Esophagus squamous epithelium (tissue), 4 donors: ENCODE measurements at regions not wholly inside any gene's neighbourhood (a gene's known extent, or its start where the extent isn't known, plus 50 kb on each side); places are given as distances from the start of the nearest gene placed in this dataset.

Experiments
- POLR2A ChIP-seq, 4 donors: fragments of 450-650 bp; IDR thresholded peaks; one replicate each; pipeline ENCODE4 v1.6.1; 2017; ENCODE audit warnings: antibody characterized with exemption in 4 of 4, mild to moderate bottlenecking in 4 of 4, moderate library complexity in 3 of 4
- TF ChIP-seq, protein P1 (sequence below), 6 experiments: fragments of 450-650 bp in 4 of 6; fragments of 200-600 bp in 2 of 6; sonication (generic) in 2 of 6; IDR thresholded peaks; one replicate each; pipeline ENCODE4 v1.5.1; 2016 to 2019; ENCODE audit warnings: antibody characterized with exemption in 6 of 6, mild to moderate bottlenecking in 4 of 6, moderate library complexity in 4 of 6

DNA sequence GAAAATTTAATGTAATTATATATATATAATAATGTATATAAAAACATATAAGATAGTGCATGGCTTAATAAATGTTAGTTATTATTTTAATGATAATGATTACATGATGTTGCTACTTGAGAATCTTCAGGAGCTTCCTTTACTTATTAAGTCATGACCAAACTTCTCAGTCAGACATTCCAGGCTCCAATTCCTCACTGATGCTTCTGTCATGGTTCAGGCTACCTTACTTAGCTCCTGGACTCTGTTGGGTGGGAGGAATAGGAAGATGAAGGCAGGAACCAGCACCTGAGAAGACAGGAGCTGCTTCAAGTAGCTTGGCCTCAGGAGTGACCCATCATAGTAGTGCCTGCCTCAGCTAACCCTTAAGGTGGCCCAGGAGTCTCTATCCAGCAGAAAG is 55.0 kb upstream of the EEPD1 start:
- TF ChIP-seq, protein P1, sequence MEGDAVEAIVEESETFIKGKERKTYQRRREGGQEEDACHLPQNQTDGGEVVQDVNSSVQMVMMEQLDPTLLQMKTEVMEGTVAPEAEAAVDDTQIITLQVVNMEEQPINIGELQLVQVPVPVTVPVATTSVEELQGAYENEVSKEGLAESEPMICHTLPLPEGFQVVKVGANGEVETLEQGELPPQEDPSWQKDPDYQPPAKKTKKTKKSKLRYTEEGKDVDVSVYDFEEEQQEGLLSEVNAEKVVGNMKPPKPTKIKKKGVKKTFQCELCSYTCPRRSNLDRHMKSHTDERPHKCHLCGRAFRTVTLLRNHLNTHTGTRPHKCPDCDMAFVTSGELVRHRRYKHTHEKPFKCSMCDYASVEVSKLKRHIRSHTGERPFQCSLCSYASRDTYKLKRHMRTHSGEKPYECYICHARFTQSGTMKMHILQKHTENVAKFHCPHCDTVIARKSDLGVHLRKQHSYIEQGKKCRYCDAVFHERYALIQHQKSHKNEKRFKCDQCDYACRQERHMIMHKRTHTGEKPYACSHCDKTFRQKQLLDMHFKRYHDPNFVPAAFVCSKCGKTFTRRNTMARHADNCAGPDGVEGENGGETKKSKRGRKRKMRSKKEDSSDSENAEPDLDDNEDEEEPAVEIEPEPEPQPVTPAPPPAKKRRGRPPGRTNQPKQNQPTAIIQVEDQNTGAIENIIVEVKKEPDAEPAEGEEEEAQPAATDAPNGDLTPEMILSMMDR (IDR thresholded peaks at IDR 0.05) = no peak
- TF ChIP-seq POLR2A (IDR thresholded peaks at IDR 0.05) = no peak
